ENCODE measurements at regions not wholly inside any gene's neighbourhood (a gene's known extent, or its start where the extent isn't known, plus 50 kb on each side); places are given as distances from the start of the nearest gene placed in this dataset.

GRCh38 chr7:110326966-110327365, 764.0 kb upstream of the LRRN3 start:
- no peak for DNase-seq

- DNase-seq: no peak
Measured at GRCh38 chr7:110336423-110336822, 754.5 kb upstream of the LRRN3 start.

GRCh38 chr7:110337646-110338045, 753.3 kb upstream of the LRRN3 start:
- DNase-seq: no peak

- DNase-seq: no peak
Measured at GRCh38 chr7:110347081-110347480, 743.8 kb upstream of the LRRN3 start.

GRCh38 chr7:110356438-110356837, 734.5 kb upstream of the LRRN3 start:
- DNase-seq: no peak

GRCh38 chr7:110358028-110358427, 732.9 kb upstream of the LRRN3 start:
- DNase-seq: no peak

GRCh38 chr7:110371709-110372108, 719.2 kb upstream of the LRRN3 start:
- no peak for DNase-seq

GRCh38 chr7:110372685-110373084, 718.2 kb upstream of the LRRN3 start:
- DNase-seq: no peak

- DNase-seq: no peak
Measured at GRCh38 chr7:110373416-110373815, 717.5 kb upstream of the LRRN3 start.

- no peak for DNase-seq
Measured at GRCh38 chr7:110373859-110374258, 717.1 kb upstream of the LRRN3 start.

GRCh38 chr7:110375068-110375467, 715.9 kb upstream of the LRRN3 start:
- no peak for DNase-seq

- no peak for DNase-seq
Measured at GRCh38 chr7:110382736-110383135, 708.2 kb upstream of the LRRN3 start.

GRCh38 chr7:110386006-110386405, 704.9 kb upstream of the LRRN3 start:
- DNase-seq: no peak

- no peak for DNase-seq
Measured at GRCh38 chr7:110386913-110387312, 704.0 kb upstream of the LRRN3 start.

- no peak for DNase-seq
Measured at GRCh38 chr7:110387689-110388088, 703.2 kb upstream of the LRRN3 start.

- no peak for DNase-seq
Measured at GRCh38 chr7:110388457-110388856, 702.5 kb upstream of the LRRN3 start.

- no peak for DNase-seq
Measured at GRCh38 chr7:110396021-110396420, 694.9 kb upstream of the LRRN3 start.

GRCh38 chr7:110397927-110398660, 692.8 kb upstream of the LRRN3 start:
- DNase-seq: no peak

GRCh38 chr7:110399421-110399820, 691.5 kb upstream of the LRRN3 start:
- DNase-seq: no peak

GRCh38 chr7:110400411-110400810, 690.5 kb upstream of the LRRN3 start:
- no peak for DNase-seq

GRCh38 chr7:110407242-110407641, 683.7 kb upstream of the LRRN3 start:
- DNase-seq: no peak

GRCh38 chr7:110407706-110408105, 683.2 kb upstream of the LRRN3 start:
- DNase-seq: no peak

GRCh38 chr7:110412614-110413013, 678.3 kb upstream of the LRRN3 start:
- DNase-seq: no peak

GRCh38 chr7:110413038-110413437, 677.9 kb upstream of the LRRN3 start:
- DNase-seq: no peak

- no peak for DNase-seq
Measured at GRCh38 chr7:110417611-110418010, 673.3 kb upstream of the LRRN3 start.

All from inflammatory macrophage treated with lipopolysaccharide for 1 hour (primary cell).